HepG2 (cell line): ENCODE measurements at regions not wholly inside any gene's neighbourhood (a gene's known extent, or its start where the extent isn't known, plus 50 kb on each side); places are given as distances from the start of the nearest gene placed in this dataset.

ENCODE experiments used
- ATAC-seq: fragments of 200-7000 bp; cut with Tn5 transposase; 3 replicates; pipeline ENCODE4 v1.9.1; 2020; ENCODE audit warnings: mild to moderate bottlenecking, moderate library complexity
- BruUV-seq: library from RNA; stranded (reverse); fragments of 400-500 nt; replicated peaks from 2 replicates; lab custom pipeline; 2021; lab: Mats Ljungman, UMichigan
- CTCF ChIA-PET: fragments of 300-600 bp; formaldehyde crosslinking; extraction: SDS; loops from one replicate; lab custom pipeline; 2021; ENCODE audit warnings: low total read pairs, inconsistent platforms, low intra/inter-chr PET ratio; lab: Yijun Ruan, JAX
- POLR2A ChIA-PET: fragments of 350-600 bp; sonication (Branson Sonifier 250); formaldehyde crosslinking; loops from one replicate; lab custom pipeline; 2020; ENCODE audit warnings: antibody characterized with exemption, inconsistent platforms; lab: Yijun Ruan, JAX
- DNase-seq: peaks from one replicate; pipeline ENCODE4 v3.0.0-alpha.2; 2015; ENCODE audit warnings: low spot score
- FAIRE-seq: peaks from 3 replicates; lab custom pipeline; 2011; peaks lifted over from hg19 to GRCh38; lab: Jason Lieb, UNC
- H2AFZ ChIP-seq: one replicate; pipeline ENCODE4 v1.6.1; 2011; ENCODE audit warnings: low read length, inconsistent platforms
- H3K27ac ChIP-seq: fragments of 300-600 bp; 3 replicates; pipeline ENCODE4 v1.8.0; 2011; ENCODE audit warnings: mixed run types, mild to moderate bottlenecking, mixed read lengths, low read length, inconsistent platforms; ENCODE audit not compliant: insufficient read depth; ENCODE audit errors: extremely low read length
- H3K27me3 ChIP-seq, 2 experiments: fragments of 200-600 bp in 1 of 2; 2 replicates in 1 of 2; 3 replicates in 1 of 2; pipeline versions ENCODE4 v1.6.0 to v1.8.0; 2011; ENCODE audit warnings: low read length in 2 of 2, mild to moderate bottlenecking in 2 of 2, moderate library complexity in 2 of 2, inconsistent platforms in 1 of 2; ENCODE audit not compliant: insufficient read depth in 2 of 2, control insufficient read depth in 1 of 2
- H3K36me3 ChIP-seq, 2 experiments: fragments of 200-600 bp in 1 of 2; replicated peaks in 1 of 2; 2 replicates in 1 of 2; 3 replicates in 1 of 2; pipeline versions ENCODE4 v1.5.1 to v1.8.0; 2011; ENCODE audit warnings: low read length in 2 of 2, inconsistent platforms in 1 of 2; ENCODE audit not compliant: insufficient read depth in 2 of 2, control insufficient read depth in 1 of 2
- H3K4me1 ChIP-seq: 2 replicates; pipeline ENCODE4 v1.5.1; 2012; ENCODE audit warnings: low read length, inconsistent platforms; ENCODE audit not compliant: insufficient read depth
- H3K4me2 ChIP-seq: 2 replicates; pipeline ENCODE4 v1.6.0; 2011; ENCODE audit warnings: low read depth, low read length, inconsistent platforms
- H3K4me3 ChIP-seq, 3 experiments: fragments of 200-600 bp in 1 of 3; sonication (generic), shearing (Covaris generic) in 1 of 3; replicated peaks in 1 of 3; 2 replicates each; pipeline ENCODE4 v1.5.1; 2011 to 2016; ENCODE audit warnings: low read length in 3 of 3, inconsistent platforms in 2 of 3, low read depth in 2 of 3, mild to moderate bottlenecking in 2 of 3, control low read depth in 1 of 3, mixed read lengths in 1 of 3; ENCODE audit not compliant: insufficient read depth in 1 of 3
- H3K79me2 ChIP-seq: one replicate; pipeline ENCODE4 v1.6.1; 2011; ENCODE audit warnings: low read length, inconsistent platforms; ENCODE audit not compliant: insufficient read depth
- H3K9ac ChIP-seq: 2 replicates; pipeline ENCODE4 v1.6.0; 2011; ENCODE audit warnings: mild to moderate bottlenecking, low read depth, low read length, inconsistent platforms; ENCODE audit not compliant: insufficient read depth
- H3K9me3 ChIP-seq: 2 replicates; pipeline ENCODE4 v1.5.1; 2012; ENCODE audit warnings: mild to moderate bottlenecking, low read length
- H4K20me1 ChIP-seq: 2 replicates; pipeline ENCODE4 v1.6.0; 2011; ENCODE audit warnings: inconsistent platforms, mild to moderate bottlenecking, low read length, moderate library complexity; ENCODE audit not compliant: insufficient read depth
- ARID5B ChIP-seq: IDR thresholded peaks from 2 replicates; pipeline ENCODE4 v1.4.0; 2020; ENCODE audit warnings: mild to moderate bottlenecking, missing genetic modification reagents
- CC2D1A ChIP-seq: sonication (generic); formaldehyde crosslinking; IDR thresholded peaks from 2 replicates; pipeline ENCODE4 v1.8.1; 2023; ENCODE audit warnings: mild to moderate bottlenecking, missing genetic modification reagents
- MIXL1 ChIP-seq: IDR thresholded peaks from 2 replicates; pipeline ENCODE4 v1.6.1; 2016
- NFE2 ChIP-seq: sonication (generic); formaldehyde crosslinking; IDR thresholded peaks from 2 replicates; pipeline ENCODE4 v1.4.0; 2020; ENCODE audit warnings: missing genetic modification reagents
- NR2F6 ChIP-seq, 2 experiments: IDR thresholded peaks; 2 replicates each; pipeline ENCODE4 v1.6.1; 2016; ENCODE audit warnings: antibody characterized with exemption in 1 of 2, mild to moderate bottlenecking in 1 of 2
- NR3C1 ChIP-seq: sonication (generic); formaldehyde crosslinking; IDR thresholded peaks from 2 replicates; pipeline ENCODE4 v1.4.0; 2020; ENCODE audit warnings: missing genetic modification reagents
- NRL ChIP-seq: sonication (generic); formaldehyde crosslinking; IDR thresholded peaks from 2 replicates; pipeline ENCODE4 v1.5.0; 2020; ENCODE audit warnings: missing genetic modification reagents, mild to moderate bottlenecking, moderate library complexity, borderline replicate concordance
- PAWR ChIP-seq: sonication (generic); formaldehyde crosslinking; IDR thresholded peaks from 2 replicates; pipeline ENCODE4 v1.4.0; 2020; ENCODE audit warnings: missing genetic modification reagents, mild to moderate bottlenecking, borderline replicate concordance
- PAX8 ChIP-seq: sonication (generic); formaldehyde crosslinking; IDR thresholded peaks from 2 replicates; pipeline ENCODE4 v1.8.0; 2022; ENCODE audit warnings: mild to moderate bottlenecking, missing genetic modification reagents, borderline replicate concordance
- POLR2AphosphoS2 ChIP-seq: IDR thresholded peaks from 2 replicates; pipeline ENCODE4 v1.6.1; 2011; ENCODE audit warnings: low read depth, low read length, improper control_type of control experiment
- POLR2AphosphoS5 ChIP-seq: IDR thresholded peaks from 2 replicates; pipeline ENCODE4 v1.6.1; 2012; ENCODE audit warnings: low read depth, low read length
- SPEN ChIP-seq: sonication (generic); formaldehyde crosslinking; IDR thresholded peaks from 2 replicates; pipeline ENCODE4 v1.5.1; 2020; ENCODE audit warnings: low read depth, mild to moderate bottlenecking, missing genetic modification reagents
- TCF12 ChIP-seq, 2 experiments: fragments of 450-650 bp in 1 of 2; sonication (generic) in 1 of 2; formaldehyde crosslinking in 1 of 2; IDR thresholded peaks; 2 replicates each; pipeline versions ENCODE4 v1.6.1 to v1.8.0; 2017 to 2022; ENCODE audit warnings: antibody characterized with exemption in 1 of 2, mild to moderate bottlenecking in 1 of 2, missing genetic modification reagents in 1 of 2, moderate library complexity in 1 of 2
- TCF7L2 ChIP-seq: IDR thresholded peaks from 2 replicates; pipeline ENCODE4 v1.6.1; 2011; ENCODE audit warnings: mild to moderate bottlenecking, low read depth, low read length, moderate library complexity
- THAP7 ChIP-seq: sonication (generic); formaldehyde crosslinking; IDR thresholded peaks from 2 replicates; pipeline ENCODE4 v1.8.1; 2023; ENCODE audit warnings: mild to moderate bottlenecking, missing genetic modification reagents
- ZNF260 ChIP-seq: sonication (generic); formaldehyde crosslinking; IDR thresholded peaks from 2 replicates; pipeline ENCODE4 v1.4.0; 2020; ENCODE audit warnings: missing genetic modification reagents, low read depth, mild to moderate bottlenecking, borderline replicate concordance
- ZNF589 ChIP-seq: sonication (generic); formaldehyde crosslinking; conservative IDR thresholded peaks from 2 replicates; pipeline ENCODE4 v1.8.0; 2022; ENCODE audit warnings: mild to moderate bottlenecking, moderate library complexity, missing genetic modification reagents
- ZNF746 ChIP-seq: sonication (generic); formaldehyde crosslinking; IDR thresholded peaks from 2 replicates; pipeline ENCODE4 v1.8.0; 2022; ENCODE audit warnings: mild to moderate bottlenecking, missing genetic modification reagents
- ZSCAN31 ChIP-seq: sonication (generic); formaldehyde crosslinking; IDR thresholded peaks from 2 replicates; pipeline ENCODE4 v1.5.0; 2020; ENCODE audit warnings: low read depth, mild to moderate bottlenecking, missing genetic modification reagents
- WGBS: methylation state at CpG from one replicate; pipeline ENCODE4 v1.1.6; 2017; ENCODE audit warnings: low lambda C conversion rate; 5-methylcytosine and 5-hydroxymethylcytosine counted together
- in situ Hi-C: cut with HindIII; loops from 2 replicates; pipeline ENCODE4 v1.10.0; 2017; ENCODE audit warnings: low pct_unique_long_range_greater_than_20kb; ENCODE audit not compliant: extremely low pct_ligation_motif_present
- intact Hi-C: fragments of 100-400 bp; cut with micrococcal nuclease; formaldehyde crosslinking; loops from one replicate; pipeline ENCODE4 v1.10.0; 2022; ENCODE audit not compliant: unreplicated experiment

GRCh38 chr5:4953576-4953975, 186.6 kb upstream of the ADAMTS16 start:
- no peak for FAIRE-seq
- WGBS: 2% methylated on average over 4 of the region's 4 CpGs

GRCh38 chr5:4954048-4954447, 186.1 kb upstream of the ADAMTS16 start:
- BruUV-seq: no TSS peak
- ChIA-PET CTCF (no interaction called here), POLR2A (no interaction called here)
- no peaks in the 10 kb centered on the region for H3K4me1 ChIP-seq
- intact Hi-C loops (no loop called here), in situ Hi-C loops (no loop called here)
- peaks cover 1 to 8% of the 10 kb centered on the region in 2 experiments; a peak in 2 of 5 replicates for H3K27me3 ChIP-seq
- DNase-seq (no peak), ATAC-seq (no peak), FAIRE-seq (no peak)
- no peak overlapping the region for H3K9ac ChIP-seq
- no peak overlapping the region for H3K27ac ChIP-seq
- H3K4me2 ChIP-seq: no peak overlapping the region
- no peaks in the 10 kb centered on the region for H4K20me1 ChIP-seq
- H2AFZ ChIP-seq: no peak overlapping the region
- no peaks in the 10 kb centered on the region for H3K9me3 ChIP-seq
- no peaks in the 10 kb centered on the region for H3K79me2 ChIP-seq
- no peaks in the 10 kb centered on the region for H3K36me3 ChIP-seq
- no peak overlapping the region for H3K4me3 ChIP-seq
- WGBS: 14% methylated on average over 4 of the region's 4 CpGs
- TF ChIP-seq ARID5B (CRISPR knock-in tag): no peak
- TF ChIP-seq TCF7L2: no peak
- TF ChIP-seq NR2F6 (IDR thresholded peaks at IDR 0.05): no peak
- no peak for TF ChIP-seq NR2F6 (CRISPR knock-in tag; IDR thresholded peaks at IDR 0.05)
- no peak for TF ChIP-seq PAX8 (CRISPR knock-in tag)
- no peak for TF ChIP-seq ZNF746 (CRISPR knock-in tag)
- no peak for TF ChIP-seq TCF12 (IDR thresholded peaks at IDR 0.05)
- TF ChIP-seq TCF12 (CRISPR knock-in tag; IDR thresholded peaks at IDR 0.05): no peak
- no peak for TF ChIP-seq POLR2AphosphoS2
- TF ChIP-seq MIXL1 (CRISPR knock-in tag): no peak
- TF ChIP-seq PAWR (CRISPR knock-in tag): no peak
- TF ChIP-seq ZNF589 (CRISPR knock-in tag): no peak
- no peak for TF ChIP-seq ZNF260 (CRISPR knock-in tag)

More at GRCh38 chr5:4953576-4953975, 186.6 kb upstream of the ADAMTS16 start:
- Histone ChIP-seq H3K4me2 (no peak overlapping the region), H3K27ac (no peak overlapping the region), H4K20me1 (no peaks in the 10 kb centered on the region), H3K4me3 (no peak overlapping the region), H3K9me3 (no peaks in the 10 kb centered on the region), H3K4me1 (no peaks in the 10 kb centered on the region), H3K9ac (no peak overlapping the region), H3K36me3 (no peaks in the 10 kb centered on the region), H3K27me3 (peaks cover 1 to 10% of the 10 kb centered on the region in 2 experiments; a peak in 2 of 5 replicates), H2AFZ (no peak overlapping the region), H3K79me2 (no peaks in the 10 kb centered on the region)
- ChIA-PET CTCF (no interaction called here), POLR2A (no interaction called here)
- intact Hi-C loops (no loop called here), in situ Hi-C loops (no loop called here)
- no peak for ATAC-seq
- TF ChIP-seq THAP7 (CRISPR knock-in tag) (no peak), NR3C1 (no peak), SPEN (CRISPR knock-in tag) (no peak), CC2D1A (CRISPR knock-in tag) (no peak), NRL (CRISPR knock-in tag) (no peak), NFE2 (CRISPR knock-in tag) (no peak), POLR2AphosphoS5 (no peak), ZSCAN31 (CRISPR knock-in tag) (no peak)
- DNase-seq: no peak
- no TSS peak for BruUV-seq
